ENCODE measurements at regions not wholly inside any gene's neighbourhood (a gene's known extent, or its start where the extent isn't known, plus 50 kb on each side); places are given as distances from the start of the nearest gene placed in this dataset.

DNA sequence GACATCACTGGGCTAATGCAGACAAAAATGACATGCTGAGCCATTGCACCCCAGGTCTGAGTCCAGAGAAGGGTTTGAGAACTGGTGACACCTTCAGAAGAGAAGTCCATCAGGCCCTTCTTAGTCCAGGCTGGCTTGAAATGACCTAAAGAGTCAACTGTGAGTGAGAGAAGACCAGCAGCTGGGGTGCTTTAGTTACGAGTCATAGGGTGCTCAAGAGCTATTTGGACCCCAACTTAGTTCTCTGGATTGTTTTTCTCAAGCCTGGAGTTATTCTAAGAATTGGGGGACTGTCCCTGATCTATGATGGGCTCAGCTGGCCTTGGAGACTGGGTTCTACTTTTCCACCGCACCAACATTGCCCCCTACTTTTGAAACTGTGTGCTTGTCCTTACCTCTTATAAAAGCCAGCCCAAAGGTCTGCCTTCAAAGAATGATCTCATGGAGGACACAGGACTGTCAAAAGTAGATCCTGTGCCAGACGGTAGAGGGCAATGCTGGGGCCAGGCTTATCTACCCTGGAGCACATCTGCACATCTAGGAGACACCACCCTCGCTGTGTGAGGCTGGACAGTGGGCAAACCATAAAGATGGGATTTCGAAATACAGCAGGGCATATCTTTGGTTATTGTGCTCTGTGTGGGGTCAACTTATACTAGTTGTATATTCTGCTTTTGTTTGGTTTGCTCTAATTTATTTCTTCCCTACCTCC is 333.0 kb upstream of the SLC14A2 start:
- H3K4me1 ChIP-seq (ENCODE audit: control insufficient read depth, extremely low read depth, insufficient read depth, low read length) = no peaks in the 10 kb centered on the region
- no peak overlapping the region for H3K27ac ChIP-seq (ENCODE audit: control insufficient read depth, insufficient read depth, low read length)
- H3K27me3 ChIP-seq (ENCODE audit: control insufficient read depth, extremely low read depth, insufficient read depth, low read length) = no peaks in the 10 kb centered on the region
- DNase-seq (ENCODE audit: low read depth, low spot score) (no peak), FAIRE-seq (no peak)
- no peak overlapping the region for H2AFZ ChIP-seq (ENCODE audit: control insufficient read depth, low read length)
- H3K9me1 ChIP-seq (ENCODE audit: control insufficient read depth, extremely low read depth, insufficient read depth, low read length) = no peaks in the 10 kb centered on the region
- H3K4me2 ChIP-seq (ENCODE audit: control insufficient read depth, extremely low read depth, insufficient read depth, low read depth, low read length) = no peak overlapping the region
- no peak overlapping the region for H3K4me3 ChIP-seq (ENCODE audit: control insufficient read depth in 2 of 3, extremely low read depth in 1 of 3, insufficient read depth in 2 of 3, low read depth in 1 of 3, low read length in 3 of 3)
- no peak for TF ChIP-seq EZH2 (IDR thresholded peaks at IDR 0.05; ENCODE audit: low read length)
- peak in 2 of 3 experiments; percentile 13 to 25 for TF ChIP-seq CTCF (optimal IDR thresholded peaks at IDR 0.05 in 1 of 3, IDR thresholded peaks at IDR 0.05 in 1 of 3, conservative IDR thresholded peaks at IDR 0.05 in 1 of 3; ENCODE audit: extremely low read depth in 1 of 3, insufficient read depth in 2 of 3, low read length in 3 of 3)
- no peaks in the 10 kb centered on the region for H3K36me3 ChIP-seq (ENCODE audit: control insufficient read depth in 2 of 2, extremely low read depth in 1 of 2, insufficient read depth in 2 of 2, low read length in 2 of 2)
- H3K9ac ChIP-seq (ENCODE audit: control insufficient read depth, extremely low read depth, insufficient read depth, low read length) = no peak overlapping the region
- H4K20me1 ChIP-seq (ENCODE audit: control insufficient read depth, extremely low read depth, insufficient read depth, low read length) = no peaks in the 10 kb centered on the region
- dilution Hi-C loops (cut with MboI; ENCODE audit: extremely low pct_ligation_motif_present, low sequenced_read_pairs) = no loop called here
- no peaks in the 10 kb centered on the region for H3K79me2 ChIP-seq (ENCODE audit: control insufficient read depth, insufficient read depth, low read length)
- H3K9me3 ChIP-seq (ENCODE audit: control insufficient read depth, low read depth, low read length) = no peaks in the 10 kb centered on the region

- dilution Hi-C loops (cut with MboI; ENCODE audit: extremely low pct_ligation_motif_present, low sequenced_read_pairs) = no loop called here
- Histone ChIP-seq H3K4me3 (ENCODE audit: control insufficient read depth in 2 of 3, extremely low read depth in 1 of 3, insufficient read depth in 2 of 3, low read depth in 1 of 3, low read length in 3 of 3) (no peak overlapping the region), H4K20me1 (ENCODE audit: control insufficient read depth, extremely low read depth, insufficient read depth, low read length) (no peaks in the 10 kb centered on the region), H3K4me1 (ENCODE audit: control insufficient read depth, extremely low read depth, insufficient read depth, low read length) (no peaks in the 10 kb centered on the region), H3K36me3 (ENCODE audit: control insufficient read depth in 2 of 2, extremely low read depth in 1 of 2, insufficient read depth in 2 of 2, low read length in 2 of 2) (no peaks in the 10 kb centered on the region), H3K9me3 (ENCODE audit: control insufficient read depth, low read depth, low read length) (no peaks in the 10 kb centered on the region), H2AFZ (ENCODE audit: control insufficient read depth, low read length) (no peak overlapping the region), H3K4me2 (ENCODE audit: control insufficient read depth, extremely low read depth, insufficient read depth, low read depth, low read length) (no peak overlapping the region), H3K79me2 (ENCODE audit: control insufficient read depth, insufficient read depth, low read length) (no peaks in the 10 kb centered on the region), H3K9me1 (ENCODE audit: control insufficient read depth, extremely low read depth, insufficient read depth, low read length) (no peaks in the 10 kb centered on the region), H3K9ac (ENCODE audit: control insufficient read depth, extremely low read depth, insufficient read depth, low read length) (no peak overlapping the region), H3K27me3 (ENCODE audit: control insufficient read depth, extremely low read depth, insufficient read depth, low read length) (no peaks in the 10 kb centered on the region), H3K27ac (ENCODE audit: control insufficient read depth, insufficient read depth, low read length) (no peak overlapping the region)
- DNase-seq (ENCODE audit: low read depth, low spot score) = no peak
- no peak for TF ChIP-seq CTCF (optimal IDR thresholded peaks at IDR 0.05 in 1 of 3, IDR thresholded peaks at IDR 0.05 in 1 of 3, conservative IDR thresholded peaks at IDR 0.05 in 1 of 3; ENCODE audit: extremely low read depth in 1 of 3, insufficient read depth in 2 of 3, low read length in 3 of 3)
- no peak for FAIRE-seq
Observed at GRCh38 chr18:45284174-45284573, 331.1 kb upstream of the SLC14A2 start.
